ENCODE measurements at regions not wholly inside any gene's neighbourhood (a gene's known extent, or its start where the extent isn't known, plus 50 kb on each side); places are given as distances from the start of the nearest gene placed in this dataset.
"Not testable (repeated sequence)": the region's sequence is repeated elsewhere in the genome, so short reads cannot be mapped to it uniquely, and the experiment has no call there.

- DNase-seq = no peak
Observed at GRCh38 chr1:65527707-65528503, 107.4 kb downstream of the LEPR start.

- DNase-seq = no peak
Observed at GRCh38 chr1:65531972-65532570, 111.6 kb downstream of the LEPR start.

- no peak for DNase-seq
Observed at GRCh38 chr1:65535981-65536380, 115.5 kb downstream of the LEPR start.

- no peak for DNase-seq
Observed at GRCh38 chr1:65538086-65538485, 117.6 kb downstream of the LEPR start.

GRCh38 chr1:65538664-65539063 lies 118.2 kb downstream of the LEPR start:
- no peak for DNase-seq

GRCh38 chr1:65539266-65540131 lies 119.0 kb downstream of the LEPR start:
- DNase-seq = no peak

- DNase-seq = no peak
Observed at GRCh38 chr1:65541161-65541560, 120.7 kb downstream of the LEPR start.

GRCh38 chr1:65541865-65542264 lies 121.4 kb downstream of the LEPR start:
- no peak for DNase-seq

- not testable (repeated sequence) for DNase-seq
Observed at GRCh38 chr1:65542592-65542991, 122.1 kb downstream of the LEPR start.

- DNase-seq = not testable (repeated sequence)
Observed at GRCh38 chr1:65550306-65551010, 130.0 kb downstream of the LEPR start.

- not testable (repeated sequence) for DNase-seq
Observed at GRCh38 chr1:65552484-65552883, 132.0 kb downstream of the LEPR start.

- DNase-seq = not testable (repeated sequence)
Observed at GRCh38 chr1:65554086-65554764, 133.8 kb downstream of the LEPR start.

GRCh38 chr1:65554829-65555228 lies 134.4 kb downstream of the LEPR start:
- no peak for DNase-seq

- DNase-seq = no peak
Observed at GRCh38 chr1:65558215-65558614, 137.7 kb downstream of the LEPR start.

- no peak for DNase-seq
Observed at GRCh38 chr1:65564493-65564892, 144.0 kb downstream of the LEPR start.

GRCh38 chr1:65568285-65568684 lies 147.8 kb downstream of the LEPR start:
- DNase-seq = no peak

GRCh38 chr1:65572701-65573421 lies 152.4 kb downstream of the LEPR start:
- DNase-seq = no peak

GRCh38 chr1:65577278-65577677 lies 156.8 kb downstream of the LEPR start:
- no peak for DNase-seq

GRCh38 chr1:65577982-65578381 lies 157.5 kb downstream of the LEPR start:
- DNase-seq = not testable (repeated sequence)

GRCh38 chr1:65581119-65581518 lies 160.7 kb downstream of the LEPR start:
- DNase-seq = no peak

GRCh38 chr1:65584399-65584798 lies 163.9 kb downstream of the LEPR start:
- DNase-seq = no peak

- no peak for DNase-seq
Observed at GRCh38 chr1:65590279-65590678, 169.8 kb downstream of the LEPR start.
